Right lobe of liver (tissue), 6 donors: ENCODE measurements at regions not wholly inside any gene's neighbourhood (a gene's known extent, or its start where the extent isn't known, plus 50 kb on each side); places are given as distances from the start of the nearest gene placed in this dataset.

ENCODE experiments used
- ATAC-seq, 4 donors: fragments of 200-7000 bp; cut with Tn5 transposase; one replicate each; pipeline ENCODE4 v1.9.1; 2020; ENCODE audit warnings: mild to moderate bottlenecking in 4 of 4, moderate library complexity in 4 of 4
- DNase-seq, 3 donors: peaks; one replicate each; pipeline ENCODE4 v3.0.0-alpha.2; 2020
- H3K27ac ChIP-seq, 3 donors: fragments of 200-600 bp; one replicate each; pipeline ENCODE4 v1.8.0; 2022
- H3K27me3 ChIP-seq, 2 donors: fragments of 200-600 bp; one replicate each; pipeline ENCODE4 v1.8.0; 2022
- H3K36me3 ChIP-seq, 4 donors: fragments of 200-600 bp; sonication (generic) in 1 of 4; one replicate each; pipeline versions ENCODE4 v1.5.1 to v1.8.0; 2017 to 2022; ENCODE audit warnings: control low read depth in 1 of 4
- H3K4me1 ChIP-seq, 4 donors: fragments of 200-600 bp; sonication (generic) in 1 of 4; one replicate each; pipeline versions ENCODE4 v1.5.1 to v1.8.0; 2017 to 2022; ENCODE audit warnings: control low read depth in 1 of 4
- H3K4me3 ChIP-seq, 3 donors: fragments of 200-600 bp; one replicate each; pipeline ENCODE4 v1.8.0; 2022
- H3K9me3 ChIP-seq, 4 donors: fragments of 200-600 bp; sonication (generic) in 1 of 4; one replicate each; pipeline versions ENCODE4 v1.5.1 to v1.8.0; 2017 to 2022; ENCODE audit warnings: control low read depth in 1 of 4
- CTCF ChIP-seq, 4 donors: fragments of 200-600 bp in 3 of 4; fragments of 450-650 bp in 1 of 4; IDR thresholded peaks; one replicate each; pipeline versions ENCODE4 v1.5.1 to v1.8.0; 2016 to 2022; ENCODE audit warnings: antibody characterized with exemption in 4 of 4, mild to moderate bottlenecking in 2 of 4
- POLR2A ChIP-seq: fragments of 450-650 bp; IDR thresholded peaks from one replicate; pipeline ENCODE4 v1.6.1; 2017; ENCODE audit warnings: antibody characterized with exemption, mild to moderate bottlenecking
- WGBS: methylation state at CpG from one replicate; pipeline ENCODE4 v1.1.6; 2018; ENCODE audit warnings: low coverage, low lambda C conversion rate; ENCODE audit not compliant: insufficient coverage; ENCODE audit errors: missing lambda C conversion rate; 5-methylcytosine and 5-hydroxymethylcytosine counted together
- intact Hi-C, 2 donors: fragments of 100-400 bp; cut with DNase I; formaldehyde crosslinking; loops; one replicate each; pipeline versions ENCODE4 v1.11.2 to v1.14.1; 2022
- donor health status: DM: no; HTN: yes; CAD: no.
- donor health status: DM: no; HTN: no; CAD: no.
- donor health status: DM: no; HTN: no; CAD: no.
- donor health status: DM: no; HTN: yes; CAD: no.
- donor health status: DM: no; HTN: yes; CAD: no.

GRCh38 chr5:52693280-52693679 is 94.4 kb upstream of the ITGA1 start:
- no peaks in the 10 kb centered on the region for H3K4me1 ChIP-seq
- H3K4me3 ChIP-seq, result no peak overlapping the region
- DNase-seq, result peak; percentile 33 to 58 (median 46)
- peak; percentile 54 to 77 (median 62) for TF ChIP-seq CTCF (IDR thresholded peaks at IDR 0.05)
- TF ChIP-seq POLR2A, result no peak
- intact Hi-C loops, result no loop called here
- H3K36me3 ChIP-seq, result no peaks in the 10 kb centered on the region
- ATAC-seq, result peak; percentile 72 to 87 (median 76)
- H3K27me3 ChIP-seq, result no peaks in the 10 kb centered on the region
- H3K9me3 ChIP-seq, result no peaks in the 10 kb centered on the region
- no peak overlapping the region for H3K27ac ChIP-seq

GRCh38 chr5:52693836-52694235 is 93.9 kb upstream of the ITGA1 start:
- Histone ChIP-seq H3K36me3 (no peaks in the 10 kb centered on the region), H3K27me3 (no peaks in the 10 kb centered on the region), H3K9me3 (no peaks in the 10 kb centered on the region), H3K27ac (no peak overlapping the region), H3K4me1 (no peaks in the 10 kb centered on the region), H3K4me3 (no peak overlapping the region)
- intact Hi-C loops, result no loop called here
- DNase-seq (no peak), ATAC-seq (no peak)
- 100% methylated on average over 1 of the region's 1 CpG for WGBS
- no peak for TF ChIP-seq POLR2A
- TF ChIP-seq CTCF (IDR thresholded peaks at IDR 0.05), result no peak

- H3K27me3 ChIP-seq, result no peaks in the 10 kb centered on the region
- TF ChIP-seq POLR2A, result no peak
- no peak for TF ChIP-seq CTCF (IDR thresholded peaks at IDR 0.05)
- DNase-seq, result no peak
- intact Hi-C loops, result no loop called here
- peak in 1 of 4 donors; percentile 27 for ATAC-seq
- whole genome bisulfite sequencing, result 63% methylated on average over 3 of the region's 3 CpGs
- no peak overlapping the region for H3K27ac ChIP-seq
- no peaks in the 10 kb centered on the region for H3K4me1 ChIP-seq
- H3K9me3 ChIP-seq, result no peaks in the 10 kb centered on the region
- no peak overlapping the region for H3K4me3 ChIP-seq
- no peaks in the 10 kb centered on the region for H3K36me3 ChIP-seq
Measured at GRCh38 chr5:52694648-52695047, 93.1 kb upstream of the ITGA1 start.

- Histone ChIP-seq H3K36me3 (no peaks in the 10 kb centered on the region), H3K9me3 (no peaks in the 10 kb centered on the region), H3K27me3 (no peaks in the 10 kb centered on the region), H3K4me1 (no peaks in the 10 kb centered on the region), H3K27ac (no peak overlapping the region), H3K4me3 (no peak overlapping the region)
- DNase-seq, result no peak
- ATAC-seq, result peak; percentile 29 to 70 (median 56)
- WGBS, result 41% methylated on average over 2 of the region's 2 CpGs
- intact Hi-C loops, result no loop called here
- no peak for TF ChIP-seq POLR2A
- no peak for TF ChIP-seq CTCF (IDR thresholded peaks at IDR 0.05)
Measured at GRCh38 chr5:52702877-52703276, 84.8 kb upstream of the ITGA1 start.

GRCh38 chr5:52703321-52703720 is 84.4 kb upstream of the ITGA1 start:
- TF ChIP-seq CTCF (IDR thresholded peaks at IDR 0.05) (no peak), POLR2A (no peak)
- H3K9me3 ChIP-seq, result no peaks in the 10 kb centered on the region
- H3K36me3 ChIP-seq, result no peaks in the 10 kb centered on the region
- intact Hi-C loops, result no loop called here
- DNase-seq, result no peak
- H3K4me3 ChIP-seq, result no peak overlapping the region
- H3K27ac ChIP-seq, result no peak overlapping the region
- H3K27me3 ChIP-seq, result no peaks in the 10 kb centered on the region
- no peaks in the 10 kb centered on the region for H3K4me1 ChIP-seq
- no peak for ATAC-seq
